ENCODE measurements at regions not wholly inside any gene's neighbourhood (a gene's known extent, or its start where the extent isn't known, plus 50 kb on each side); places are given as distances from the start of the nearest gene placed in this dataset.

DNA sequence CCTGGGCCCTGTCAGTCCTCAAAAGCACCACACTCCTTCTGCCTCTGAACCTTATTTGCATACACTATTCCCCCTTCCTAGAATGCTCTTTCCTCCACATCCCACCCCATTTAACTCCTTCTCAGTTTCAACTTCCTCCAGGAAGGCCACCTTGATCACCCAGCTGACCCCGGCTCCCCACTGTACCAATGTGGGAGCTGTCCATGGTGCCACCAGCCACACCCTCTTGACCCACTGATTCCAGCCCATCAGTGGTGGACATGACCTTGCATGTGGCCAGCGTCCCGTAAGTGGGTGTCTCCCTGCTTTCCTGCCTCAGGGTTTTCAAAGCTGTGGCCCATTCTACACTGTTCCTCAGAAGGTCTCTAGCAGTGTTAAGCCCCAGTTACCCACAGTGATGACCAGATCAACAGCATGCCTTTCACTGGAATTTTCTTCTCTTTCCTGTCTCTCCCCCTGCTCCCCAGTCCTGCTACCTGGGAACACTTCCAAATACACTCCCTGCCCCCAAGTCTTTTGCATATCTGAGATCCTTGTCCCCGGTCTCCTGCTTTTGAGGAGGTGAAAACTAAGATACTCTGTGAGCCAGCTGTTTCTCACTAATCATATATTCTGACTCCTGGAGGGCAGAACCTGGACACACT is 346.6 kb downstream of the MN1 start:
- TF ChIP-seq POLR2AphosphoS5 (IDR thresholded peaks at IDR 0.05; ENCODE audit: low read depth, low read length): no peak
- TF ChIP-seq, protein P1, sequence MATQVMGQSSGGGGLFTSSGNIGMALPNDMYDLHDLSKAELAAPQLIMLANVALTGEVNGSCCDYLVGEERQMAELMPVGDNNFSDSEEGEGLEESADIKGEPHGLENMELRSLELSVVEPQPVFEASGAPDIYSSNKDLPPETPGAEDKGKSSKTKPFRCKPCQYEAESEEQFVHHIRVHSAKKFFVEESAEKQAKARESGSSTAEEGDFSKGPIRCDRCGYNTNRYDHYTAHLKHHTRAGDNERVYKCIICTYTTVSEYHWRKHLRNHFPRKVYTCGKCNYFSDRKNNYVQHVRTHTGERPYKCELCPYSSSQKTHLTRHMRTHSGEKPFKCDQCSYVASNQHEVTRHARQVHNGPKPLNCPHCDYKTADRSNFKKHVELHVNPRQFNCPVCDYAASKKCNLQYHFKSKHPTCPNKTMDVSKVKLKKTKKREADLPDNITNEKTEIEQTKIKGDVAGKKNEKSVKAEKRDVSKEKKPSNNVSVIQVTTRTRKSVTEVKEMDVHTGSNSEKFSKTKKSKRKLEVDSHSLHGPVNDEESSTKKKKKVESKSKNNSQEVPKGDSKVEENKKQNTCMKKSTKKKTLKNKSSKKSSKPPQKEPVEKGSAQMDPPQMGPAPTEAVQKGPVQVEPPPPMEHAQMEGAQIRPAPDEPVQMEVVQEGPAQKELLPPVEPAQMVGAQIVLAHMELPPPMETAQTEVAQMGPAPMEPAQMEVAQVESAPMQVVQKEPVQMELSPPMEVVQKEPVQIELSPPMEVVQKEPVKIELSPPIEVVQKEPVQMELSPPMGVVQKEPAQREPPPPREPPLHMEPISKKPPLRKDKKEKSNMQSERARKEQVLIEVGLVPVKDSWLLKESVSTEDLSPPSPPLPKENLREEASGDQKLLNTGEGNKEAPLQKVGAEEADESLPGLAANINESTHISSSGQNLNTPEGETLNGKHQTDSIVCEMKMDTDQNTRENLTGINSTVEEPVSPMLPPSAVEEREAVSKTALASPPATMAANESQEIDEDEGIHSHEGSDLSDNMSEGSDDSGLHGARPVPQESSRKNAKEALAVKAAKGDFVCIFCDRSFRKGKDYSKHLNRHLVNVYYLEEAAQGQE (IDR thresholded peaks at IDR 0.05; ENCODE audit: insufficient read depth in 1 of 2, low read depth in 2 of 2, low read length in 2 of 2): peak; percentile 97
- TF ChIP-seq TAF1 (IDR thresholded peaks at IDR 0.05; ENCODE audit: borderline replicate concordance, insufficient read depth, low read length): no peak

Data from PFSK-1 (cell line).